Retinal pigment epithelial cell (primary cell): ENCODE measurements at regions not wholly inside any gene's neighbourhood (a gene's known extent, or its start where the extent isn't known, plus 50 kb on each side); places are given as distances from the start of the nearest gene placed in this dataset.

Experiments used
- DNase-seq: peaks from one replicate; pipeline ENCODE4 v3.0.0-alpha.2; 2010; ENCODE audit warnings: low read depth
- H3K4me3 ChIP-seq: 2 replicates; pipeline ENCODE4 v1.5.1; 2011; ENCODE audit warnings: mild to moderate bottlenecking, low read length, control low read depth, moderate library complexity
- TF ChIP-seq, protein P1 (sequence below): conservative IDR thresholded peaks from 2 replicates; pipeline ENCODE4 v1.5.1; 2011; ENCODE audit warnings: low read depth, low read length, control low read depth, inconsistent platforms

DNA sequence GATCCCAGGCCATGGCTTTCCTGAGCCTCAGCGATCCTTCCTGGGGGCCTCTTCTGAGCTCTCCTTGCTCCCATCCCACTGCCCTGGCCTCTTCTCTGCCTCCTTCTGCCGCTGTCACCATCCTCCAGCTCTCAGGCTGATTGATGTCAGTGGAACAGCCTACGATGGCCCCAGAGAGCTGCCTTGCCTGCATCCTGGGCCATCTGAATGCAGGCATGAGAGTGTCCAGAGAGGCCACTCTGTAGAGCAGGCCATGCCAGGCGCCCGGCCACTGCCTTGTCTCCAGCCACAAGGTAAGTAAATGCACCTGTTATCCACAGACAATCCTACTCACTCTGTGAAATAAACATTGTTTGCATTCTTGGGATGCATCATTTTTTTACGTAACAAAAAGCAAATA, 171.4 kb upstream of the PPP2R2D start:
- TF ChIP-seq, protein P1, sequence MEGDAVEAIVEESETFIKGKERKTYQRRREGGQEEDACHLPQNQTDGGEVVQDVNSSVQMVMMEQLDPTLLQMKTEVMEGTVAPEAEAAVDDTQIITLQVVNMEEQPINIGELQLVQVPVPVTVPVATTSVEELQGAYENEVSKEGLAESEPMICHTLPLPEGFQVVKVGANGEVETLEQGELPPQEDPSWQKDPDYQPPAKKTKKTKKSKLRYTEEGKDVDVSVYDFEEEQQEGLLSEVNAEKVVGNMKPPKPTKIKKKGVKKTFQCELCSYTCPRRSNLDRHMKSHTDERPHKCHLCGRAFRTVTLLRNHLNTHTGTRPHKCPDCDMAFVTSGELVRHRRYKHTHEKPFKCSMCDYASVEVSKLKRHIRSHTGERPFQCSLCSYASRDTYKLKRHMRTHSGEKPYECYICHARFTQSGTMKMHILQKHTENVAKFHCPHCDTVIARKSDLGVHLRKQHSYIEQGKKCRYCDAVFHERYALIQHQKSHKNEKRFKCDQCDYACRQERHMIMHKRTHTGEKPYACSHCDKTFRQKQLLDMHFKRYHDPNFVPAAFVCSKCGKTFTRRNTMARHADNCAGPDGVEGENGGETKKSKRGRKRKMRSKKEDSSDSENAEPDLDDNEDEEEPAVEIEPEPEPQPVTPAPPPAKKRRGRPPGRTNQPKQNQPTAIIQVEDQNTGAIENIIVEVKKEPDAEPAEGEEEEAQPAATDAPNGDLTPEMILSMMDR: no peak
- no peak for DNase-seq
- no peak overlapping the region for H3K4me3 ChIP-seq

DNA sequence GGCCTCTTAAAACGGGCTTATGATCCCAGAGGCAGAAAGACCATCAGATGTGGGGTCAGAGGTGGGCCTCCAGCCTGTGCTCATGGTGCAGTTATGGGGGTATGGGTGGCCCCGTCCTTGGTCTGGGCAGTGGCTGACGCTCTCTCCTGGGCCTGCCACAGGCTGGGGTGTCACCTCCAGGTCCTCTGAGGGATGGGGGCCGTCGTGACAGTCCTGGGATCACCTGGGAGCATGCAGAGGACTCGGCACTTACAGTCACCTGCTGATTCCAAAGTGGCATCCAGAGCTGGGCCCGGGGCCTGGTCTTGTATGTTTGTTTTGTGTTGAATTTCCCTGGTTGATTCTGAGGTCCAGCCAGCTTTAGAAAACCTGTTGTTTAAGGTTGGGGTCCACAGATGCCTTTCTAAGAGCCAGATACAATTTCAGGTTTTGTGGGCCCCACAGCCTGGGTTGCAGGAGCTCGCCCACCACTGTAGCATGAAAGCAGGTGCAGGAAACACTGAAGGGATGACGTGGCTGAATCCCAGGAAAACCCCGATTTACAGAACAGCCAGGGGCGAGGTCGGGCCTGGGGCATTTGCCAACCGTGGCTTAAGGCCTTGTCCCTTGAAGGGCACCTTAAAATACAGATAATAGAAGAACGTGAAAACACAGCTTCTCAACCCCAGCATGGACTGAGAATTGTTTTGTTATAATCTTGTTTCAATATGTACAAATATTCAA, 170.7 kb upstream of the PPP2R2D start:
- DNase-seq: no peak
- TF ChIP-seq, protein P1: no peak
- H3K4me3 ChIP-seq: no peak overlapping the region

DNA sequence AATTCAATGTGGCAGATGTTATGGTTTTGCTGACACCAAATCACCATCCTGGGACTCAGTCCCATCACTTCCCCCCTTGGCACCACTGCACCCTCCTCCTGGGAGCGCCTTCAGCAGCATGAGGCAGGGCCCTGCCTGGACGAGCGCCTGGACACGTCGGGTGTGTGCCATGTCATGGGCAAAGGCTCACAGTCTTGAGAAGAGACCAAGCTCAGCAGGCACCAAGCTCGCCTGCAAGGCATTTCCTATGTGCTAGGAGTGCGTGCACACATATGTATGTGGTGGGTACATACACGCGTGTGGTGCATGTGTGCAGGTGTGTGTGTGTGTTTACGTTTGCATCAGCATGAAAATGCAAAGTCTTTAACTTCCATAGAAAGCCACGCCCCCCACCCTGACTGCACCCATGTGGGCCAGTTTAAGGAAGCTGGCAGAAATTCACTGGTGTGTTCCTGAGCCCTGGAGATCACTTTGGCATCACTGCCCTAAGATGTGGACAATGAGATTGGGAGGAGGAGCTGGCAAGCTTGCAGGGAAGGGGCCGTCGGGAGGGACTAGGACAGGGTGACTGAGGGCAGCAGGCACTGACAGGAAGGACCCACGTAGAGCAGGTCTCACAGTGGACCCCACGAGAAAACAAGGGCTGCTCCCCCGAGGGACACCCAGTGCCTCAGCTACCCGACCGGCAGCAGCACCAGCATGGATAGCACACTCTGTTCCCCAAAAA, 169.9 kb upstream of the PPP2R2D start:
- DNase-seq: no peak
- TF ChIP-seq, protein P1: no peak
- no peak overlapping the region for H3K4me3 ChIP-seq

DNA sequence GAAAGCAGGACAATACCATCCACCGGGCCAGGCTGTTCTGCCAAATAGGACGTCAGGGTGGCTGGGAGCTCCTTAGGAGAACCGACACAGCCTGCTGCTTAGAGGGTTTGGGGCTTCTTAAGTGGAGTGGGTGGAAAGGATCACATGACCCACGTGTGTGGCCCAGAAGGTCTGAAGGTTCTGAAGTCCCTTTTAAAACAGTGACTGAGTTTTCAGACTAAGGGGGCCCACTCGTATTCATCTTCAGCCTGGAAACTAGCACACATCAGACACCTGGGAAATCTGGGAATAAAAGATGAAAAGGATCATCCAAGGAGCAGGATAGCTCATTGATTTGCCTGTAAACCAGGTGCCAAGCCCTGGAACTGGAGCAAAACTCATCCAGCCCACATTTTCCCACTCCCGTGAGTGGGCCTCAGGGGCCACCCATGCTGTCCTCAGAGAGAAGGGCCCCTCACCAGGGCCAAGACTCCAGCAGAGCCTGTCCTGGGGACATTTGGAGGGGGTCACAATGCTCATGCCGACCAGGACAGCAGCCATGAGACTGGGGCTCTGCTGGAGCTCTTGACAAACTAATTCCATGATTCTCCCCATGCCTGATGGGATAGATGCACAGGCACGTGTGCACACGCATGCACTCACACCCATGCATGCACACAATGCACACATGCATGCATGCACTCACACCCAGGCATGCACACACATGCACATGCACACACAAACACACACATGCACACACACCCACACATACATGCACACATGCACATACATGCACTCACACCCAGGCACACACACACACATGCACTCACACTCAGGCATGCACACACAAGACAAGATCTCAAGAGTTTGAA, 168.8 kb upstream of the PPP2R2D start:
- DNase-seq: no peak
- TF ChIP-seq, protein P1: no peak
- H3K4me3 ChIP-seq: no peak overlapping the region

DNA sequence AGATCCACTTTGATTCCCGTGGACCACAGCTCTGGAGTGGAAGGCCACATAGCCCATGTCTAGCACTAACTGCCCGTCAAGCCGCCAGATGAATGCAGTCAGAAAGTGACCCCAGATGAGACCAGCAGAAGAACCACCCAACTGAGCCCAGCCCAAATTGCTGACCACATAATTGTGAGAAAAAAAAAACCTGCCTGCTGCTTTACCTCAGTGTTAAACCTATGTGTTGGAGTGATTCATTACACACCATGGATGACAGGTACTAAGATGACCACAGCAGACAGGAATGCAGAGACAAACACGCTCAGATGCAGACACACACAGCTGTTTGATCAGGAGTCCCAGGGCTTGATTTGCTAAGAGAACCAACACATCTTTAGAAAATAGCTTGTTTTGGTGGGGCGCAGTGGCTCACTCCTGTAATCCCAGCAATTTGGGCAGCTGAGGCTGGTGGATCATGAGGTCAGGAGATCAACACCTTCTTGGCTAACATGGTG, 168.1 kb upstream of the PPP2R2D start:
- H3K4me3 ChIP-seq: no peak overlapping the region
- DNase-seq: no peak
- TF ChIP-seq, protein P1: no peak

DNA sequence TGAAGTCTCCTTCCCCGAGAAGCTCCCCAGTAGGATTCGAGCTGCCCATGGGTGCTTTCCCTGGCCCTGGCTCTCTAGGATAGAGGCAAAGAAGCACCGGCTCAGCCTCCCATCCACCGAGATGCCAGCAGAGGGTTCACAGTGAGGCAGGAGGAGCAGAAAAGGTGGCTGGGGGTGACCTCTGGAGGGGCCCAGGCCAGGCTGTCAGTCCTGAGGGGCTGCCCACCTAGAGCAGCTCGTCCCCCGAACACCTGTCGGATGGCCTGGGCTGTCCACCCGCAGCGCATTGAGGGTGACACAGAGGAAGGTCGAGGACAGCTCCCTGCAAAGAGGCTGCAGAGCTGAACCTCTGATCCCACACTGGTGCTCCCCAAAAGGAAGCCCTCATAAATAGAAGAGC, 167.2 kb upstream of the PPP2R2D start:
- TF ChIP-seq, protein P1: no peak
- no peak for DNase-seq
- H3K4me3 ChIP-seq: no peak overlapping the region
